ENCODE measurements at regions not wholly inside any gene's neighbourhood (a gene's known extent, or its start where the extent isn't known, plus 50 kb on each side); places are given as distances from the start of the nearest gene placed in this dataset.

DNA sequence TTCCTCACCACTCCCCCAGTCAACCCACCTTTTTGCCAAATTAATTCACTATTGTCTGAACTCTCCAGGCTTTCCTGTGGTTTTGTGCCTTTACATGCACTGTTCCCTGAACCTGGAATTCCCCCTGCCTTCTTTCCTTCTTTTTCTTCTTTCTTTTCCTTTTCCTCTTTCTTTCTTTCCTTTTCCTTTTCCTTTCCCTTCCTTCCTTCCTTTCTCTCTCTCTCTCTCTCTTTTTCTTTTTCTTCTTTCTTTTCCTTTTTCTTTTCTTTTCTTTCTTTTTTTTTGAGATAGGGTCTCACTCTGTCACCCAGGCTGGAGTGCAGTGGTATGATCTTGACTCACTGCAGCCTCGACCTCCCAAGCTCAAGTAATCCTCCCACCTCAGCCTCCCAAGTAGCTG is 56.6 kb upstream of the CDC42BPA start:
- Histone ChIP-seq H2AFZ (ENCODE audit: low read depth) (no peak overlapping the region), H3K9me3 (no peaks in the 10 kb centered on the region), H3K36me3 (replicated peaks in 1 of 2; ENCODE audit: control insufficient read depth in 1 of 2, insufficient read depth in 2 of 2, low read length in 1 of 2) (no peaks in the 10 kb centered on the region), H3K79me2 (ENCODE audit: insufficient read depth) (no peaks in the 10 kb centered on the region), H4K20me1 (ENCODE audit: insufficient read depth) (no peaks in the 10 kb centered on the region), H3K27me3 (ENCODE audit: insufficient read depth) (no peaks in the 10 kb centered on the region), H3K9ac (no peak overlapping the region), H3K4me3 (ENCODE audit: low read depth in 2 of 2, low read length in 1 of 2) (no peak overlapping the region), H3K4me2 (no peak overlapping the region), H3K27ac (ENCODE audit: low read depth in 2 of 2, low read length in 1 of 2) (no peak overlapping the region), H3F3A (replicated peaks; ENCODE audit: insufficient read depth) (no peaks in the 10 kb centered on the region), H3K4me1 (ENCODE audit: control insufficient read depth in 1 of 2, insufficient read depth in 2 of 2, low read depth in 1 of 2, low read length in 1 of 2) (peaks cover 0 to 5% of the 10 kb centered on the region in 2 experiments; a peak in 1 of 4 replicates), H3K9me2 (no peaks in the 10 kb centered on the region)
- DNase-seq: no peak
- POLR2A ChIA-PET: no interaction called here
- CTCF ChIA-PET: no interaction called here
- WGBS (ENCODE audit: low lambda C conversion rate): 22% methylated on average over 1 of the region's 1 CpG
- TF ChIP-seq FOXM1 (IDR thresholded peaks at IDR 0.05; ENCODE audit: low read depth): no peak
- no peak for TF ChIP-seq CHD2 (IDR thresholded peaks at IDR 0.05; ENCODE audit: low read length, partially characterized antibody)
- no peak for TF ChIP-seq FOXJ3 (CRISPR knock-in tag; IDR thresholded peaks at IDR 0.05)
- TF ChIP-seq FOSL2 (IDR thresholded peaks at IDR 0.05; ENCODE audit: borderline replicate concordance, low read depth): no peak
- TF ChIP-seq, protein P1, sequence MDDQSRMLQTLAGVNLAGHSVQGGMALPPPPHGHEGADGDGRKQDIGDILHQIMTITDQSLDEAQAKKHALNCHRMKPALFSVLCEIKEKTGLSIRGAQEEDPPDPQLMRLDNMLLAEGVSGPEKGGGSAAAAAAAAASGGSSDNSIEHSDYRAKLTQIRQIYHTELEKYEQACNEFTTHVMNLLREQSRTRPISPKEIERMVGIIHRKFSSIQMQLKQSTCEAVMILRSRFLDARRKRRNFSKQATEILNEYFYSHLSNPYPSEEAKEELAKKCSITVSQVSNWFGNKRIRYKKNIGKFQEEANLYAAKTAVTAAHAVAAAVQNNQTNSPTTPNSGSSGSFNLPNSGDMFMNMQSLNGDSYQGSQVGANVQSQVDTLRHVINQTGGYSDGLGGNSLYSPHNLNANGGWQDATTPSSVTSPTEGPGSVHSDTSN (IDR thresholded peaks at IDR 0.05): no peak
- no peak for TF ChIP-seq JUND (IDR thresholded peaks at IDR 0.05)

DNA sequence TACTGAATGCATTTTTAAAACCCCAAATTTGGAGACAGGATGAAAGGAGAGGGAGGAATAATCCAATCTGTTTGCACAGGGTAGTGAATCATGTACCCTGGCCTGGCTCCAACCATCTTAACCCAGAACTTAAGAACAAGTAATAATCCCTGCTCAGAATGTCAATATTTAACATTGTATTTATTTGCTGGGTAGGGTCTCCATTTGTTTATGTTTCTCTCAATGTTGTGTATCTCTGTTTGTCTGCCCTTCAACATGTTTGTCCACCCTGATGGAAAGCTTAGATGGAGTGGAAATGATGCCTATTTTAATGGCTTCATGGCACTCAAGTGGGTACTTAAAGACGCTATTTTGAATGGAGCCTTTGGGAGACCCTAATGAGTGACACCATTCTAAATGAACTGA is 54.4 kb upstream of the CDC42BPA start:
- Histone ChIP-seq H3F3A (replicated peaks; ENCODE audit: insufficient read depth) (no peaks in the 10 kb centered on the region), H3K27me3 (ENCODE audit: insufficient read depth) (no peaks in the 10 kb centered on the region), H3K9me2 (no peaks in the 10 kb centered on the region), H2AFZ (ENCODE audit: low read depth) (no peak overlapping the region), H3K27ac (ENCODE audit: low read depth in 2 of 2, low read length in 1 of 2) (no peak overlapping the region), H3K4me2 (no peak overlapping the region), H4K20me1 (ENCODE audit: insufficient read depth) (no peaks in the 10 kb centered on the region), H3K4me1 (ENCODE audit: control insufficient read depth in 1 of 2, insufficient read depth in 2 of 2, low read depth in 1 of 2, low read length in 1 of 2) (peaks cover 0 to 9% of the 10 kb centered on the region in 2 experiments; a peak in 1 of 4 replicates), H3K9me3 (no peaks in the 10 kb centered on the region), H3K4me3 (ENCODE audit: low read depth in 2 of 2, low read length in 1 of 2) (no peak overlapping the region), H3K36me3 (replicated peaks in 1 of 2; ENCODE audit: control insufficient read depth in 1 of 2, insufficient read depth in 2 of 2, low read length in 1 of 2) (no peaks in the 10 kb centered on the region), H3K9ac (no peak overlapping the region), H3K79me2 (ENCODE audit: insufficient read depth) (no peaks in the 10 kb centered on the region)
- no peak for DNase-seq
- 64% methylated on average over 1 of the region's 1 CpG for WGBS (ENCODE audit: low lambda C conversion rate)
- POLR2A ChIA-PET: no interaction called here
- CTCF ChIA-PET: no interaction called here
- TF ChIP-seq RAD21 (IDR thresholded peaks at IDR 0.05; ENCODE audit: low read length) (no peak), MXI1 (IDR thresholded peaks at IDR 0.05; ENCODE audit: low read depth, low read length) (no peak), FOXJ3 (CRISPR knock-in tag; IDR thresholded peaks at IDR 0.05) (no peak), POLR2AphosphoS5 (IDR thresholded peaks at IDR 0.05; ENCODE audit: low read depth, low read length) (no peak), GATA2 (CRISPR knock-in tag; IDR thresholded peaks at IDR 0.05) (no peak), RFX5 (IDR thresholded peaks at IDR 0.05; ENCODE audit: low read length) (no peak), NFIC (IDR thresholded peaks at IDR 0.05; ENCODE audit: borderline replicate concordance) (no peak), YY1 (IDR thresholded peaks at IDR 0.05; ENCODE audit: low read depth) (no peak), ELF1 (IDR thresholded peaks at IDR 0.05) (no peak), CHD2 (IDR thresholded peaks at IDR 0.05; ENCODE audit: low read length, partially characterized antibody) (no peak), TEAD4 (IDR thresholded peaks at IDR 0.05; ENCODE audit: borderline replicate concordance, insufficient read depth) (no peak), MEF2A (IDR thresholded peaks at IDR 0.05; ENCODE audit: borderline replicate concordance, low read depth) (no peak)
- TF ChIP-seq, protein P2, sequence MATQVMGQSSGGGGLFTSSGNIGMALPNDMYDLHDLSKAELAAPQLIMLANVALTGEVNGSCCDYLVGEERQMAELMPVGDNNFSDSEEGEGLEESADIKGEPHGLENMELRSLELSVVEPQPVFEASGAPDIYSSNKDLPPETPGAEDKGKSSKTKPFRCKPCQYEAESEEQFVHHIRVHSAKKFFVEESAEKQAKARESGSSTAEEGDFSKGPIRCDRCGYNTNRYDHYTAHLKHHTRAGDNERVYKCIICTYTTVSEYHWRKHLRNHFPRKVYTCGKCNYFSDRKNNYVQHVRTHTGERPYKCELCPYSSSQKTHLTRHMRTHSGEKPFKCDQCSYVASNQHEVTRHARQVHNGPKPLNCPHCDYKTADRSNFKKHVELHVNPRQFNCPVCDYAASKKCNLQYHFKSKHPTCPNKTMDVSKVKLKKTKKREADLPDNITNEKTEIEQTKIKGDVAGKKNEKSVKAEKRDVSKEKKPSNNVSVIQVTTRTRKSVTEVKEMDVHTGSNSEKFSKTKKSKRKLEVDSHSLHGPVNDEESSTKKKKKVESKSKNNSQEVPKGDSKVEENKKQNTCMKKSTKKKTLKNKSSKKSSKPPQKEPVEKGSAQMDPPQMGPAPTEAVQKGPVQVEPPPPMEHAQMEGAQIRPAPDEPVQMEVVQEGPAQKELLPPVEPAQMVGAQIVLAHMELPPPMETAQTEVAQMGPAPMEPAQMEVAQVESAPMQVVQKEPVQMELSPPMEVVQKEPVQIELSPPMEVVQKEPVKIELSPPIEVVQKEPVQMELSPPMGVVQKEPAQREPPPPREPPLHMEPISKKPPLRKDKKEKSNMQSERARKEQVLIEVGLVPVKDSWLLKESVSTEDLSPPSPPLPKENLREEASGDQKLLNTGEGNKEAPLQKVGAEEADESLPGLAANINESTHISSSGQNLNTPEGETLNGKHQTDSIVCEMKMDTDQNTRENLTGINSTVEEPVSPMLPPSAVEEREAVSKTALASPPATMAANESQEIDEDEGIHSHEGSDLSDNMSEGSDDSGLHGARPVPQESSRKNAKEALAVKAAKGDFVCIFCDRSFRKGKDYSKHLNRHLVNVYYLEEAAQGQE (IDR thresholded peaks at IDR 0.05; ENCODE audit: low read depth, low read length): no peak
- TF ChIP-seq, protein P3, sequence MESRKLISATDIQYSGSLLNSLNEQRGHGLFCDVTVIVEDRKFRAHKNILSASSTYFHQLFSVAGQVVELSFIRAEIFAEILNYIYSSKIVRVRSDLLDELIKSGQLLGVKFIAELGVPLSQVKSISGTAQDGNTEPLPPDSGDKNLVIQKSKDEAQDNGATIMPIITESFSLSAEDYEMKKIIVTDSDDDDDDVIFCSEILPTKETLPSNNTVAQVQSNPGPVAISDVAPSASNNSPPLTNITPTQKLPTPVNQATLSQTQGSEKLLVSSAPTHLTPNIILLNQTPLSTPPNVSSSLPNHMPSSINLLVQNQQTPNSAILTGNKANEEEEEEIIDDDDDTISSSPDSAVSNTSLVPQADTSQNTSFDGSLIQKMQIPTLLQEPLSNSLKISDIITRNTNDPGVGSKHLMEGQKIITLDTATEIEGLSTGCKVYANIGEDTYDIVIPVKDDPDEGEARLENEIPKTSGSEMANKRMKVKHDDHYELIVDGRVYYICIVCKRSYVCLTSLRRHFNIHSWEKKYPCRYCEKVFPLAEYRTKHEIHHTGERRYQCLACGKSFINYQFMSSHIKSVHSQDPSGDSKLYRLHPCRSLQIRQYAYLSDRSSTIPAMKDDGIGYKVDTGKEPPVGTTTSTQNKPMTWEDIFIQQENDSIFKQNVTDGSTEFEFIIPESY (IDR thresholded peaks at IDR 0.05; ENCODE audit: borderline replicate concordance, low read depth): no peak
